ENCODE measurements at regions not wholly inside any gene's neighbourhood (a gene's known extent, or its start where the extent isn't known, plus 50 kb on each side); places are given as distances from the start of the nearest gene placed in this dataset.

- TF ChIP-seq PATZ1 (CRISPR knock-in tag; IDR thresholded peaks at IDR 0.05; ENCODE audit: borderline replicate concordance) (no peak), OSR1 (CRISPR knock-in tag; IDR thresholded peaks at IDR 0.05) (no peak), ZNF70 (CRISPR knock-in tag; IDR thresholded peaks at IDR 0.05) (no peak), SNAI2 (CRISPR knock-in tag; IDR thresholded peaks at IDR 0.05) (no peak), ZFP30 (CRISPR knock-in tag; IDR thresholded peaks at IDR 0.05) (no peak), ZNF565 (CRISPR knock-in tag; conservative IDR thresholded peaks at IDR 0.05; ENCODE audit: low read depth) (no peak), TOX (CRISPR knock-in tag; IDR thresholded peaks at IDR 0.05; ENCODE audit: borderline replicate concordance) (no peak), ESRRG (CRISPR knock-in tag; IDR thresholded peaks at IDR 0.05) (no peak)
Observed at GRCh38 chr3:89685731-89686130, 578.3 kb downstream of the EPHA3 start.

Measured in SK-N-SH treated with all-trans-retinoic acid at 6 μM for 48 hours (cell line).